ENCODE measurements at regions not wholly inside any gene's neighbourhood (a gene's known extent, or its start where the extent isn't known, plus 50 kb on each side); places are given as distances from the start of the nearest gene placed in this dataset.

DNA sequence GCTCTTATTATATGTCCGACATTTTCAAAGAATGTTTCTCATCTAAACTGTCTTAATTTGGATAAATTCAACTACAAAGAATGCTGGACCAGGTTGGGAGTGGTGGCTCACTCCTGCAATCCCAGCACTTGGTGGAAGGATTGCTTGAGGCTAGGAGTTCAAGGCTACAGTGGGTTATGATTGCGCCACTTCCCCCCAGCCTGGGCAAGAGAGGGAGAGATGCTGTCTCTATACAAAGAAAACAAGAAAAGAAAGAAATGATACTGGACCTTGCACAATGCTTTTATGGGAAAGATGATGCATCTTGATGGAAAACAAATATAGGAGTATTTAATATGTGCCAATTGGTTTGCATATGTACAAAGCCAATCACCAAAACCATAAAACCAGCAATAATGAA lies 296.7 kb downstream of the LPIN1 start:
- TF ChIP-seq EZH2phosphoT487 (IDR thresholded peaks at IDR 0.05; ENCODE audit: borderline replicate concordance, low read length), result no peak
- TF ChIP-seq, protein P1, sequence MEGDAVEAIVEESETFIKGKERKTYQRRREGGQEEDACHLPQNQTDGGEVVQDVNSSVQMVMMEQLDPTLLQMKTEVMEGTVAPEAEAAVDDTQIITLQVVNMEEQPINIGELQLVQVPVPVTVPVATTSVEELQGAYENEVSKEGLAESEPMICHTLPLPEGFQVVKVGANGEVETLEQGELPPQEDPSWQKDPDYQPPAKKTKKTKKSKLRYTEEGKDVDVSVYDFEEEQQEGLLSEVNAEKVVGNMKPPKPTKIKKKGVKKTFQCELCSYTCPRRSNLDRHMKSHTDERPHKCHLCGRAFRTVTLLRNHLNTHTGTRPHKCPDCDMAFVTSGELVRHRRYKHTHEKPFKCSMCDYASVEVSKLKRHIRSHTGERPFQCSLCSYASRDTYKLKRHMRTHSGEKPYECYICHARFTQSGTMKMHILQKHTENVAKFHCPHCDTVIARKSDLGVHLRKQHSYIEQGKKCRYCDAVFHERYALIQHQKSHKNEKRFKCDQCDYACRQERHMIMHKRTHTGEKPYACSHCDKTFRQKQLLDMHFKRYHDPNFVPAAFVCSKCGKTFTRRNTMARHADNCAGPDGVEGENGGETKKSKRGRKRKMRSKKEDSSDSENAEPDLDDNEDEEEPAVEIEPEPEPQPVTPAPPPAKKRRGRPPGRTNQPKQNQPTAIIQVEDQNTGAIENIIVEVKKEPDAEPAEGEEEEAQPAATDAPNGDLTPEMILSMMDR (IDR thresholded peaks at IDR 0.05; ENCODE audit: low read depth, low read length, poor library complexity, severe bottlenecking), result no peak
